Activated T-helper 1 cell treated with Interleukin-2 at 50 U/mL for 16 hours (primary cell): ENCODE measurements at regions not wholly inside any gene's neighbourhood (a gene's known extent, or its start where the extent isn't known, plus 50 kb on each side); places are given as distances from the start of the nearest gene placed in this dataset.
"Not testable (repeated sequence)": the region's sequence is repeated elsewhere in the genome, so short reads cannot be mapped to it uniquely, and the experiment has no call there.

ENCODE experiments used
- DNase-seq: peaks from one replicate; pipeline ENCODE4 v3.0.0-alpha.2; 2020; ENCODE audit warnings: low read depth

GRCh38 chr1:192418552-192419285 lies 101.9 kb downstream of the RGS21 start:
- DNase-seq = no peak

DNA sequence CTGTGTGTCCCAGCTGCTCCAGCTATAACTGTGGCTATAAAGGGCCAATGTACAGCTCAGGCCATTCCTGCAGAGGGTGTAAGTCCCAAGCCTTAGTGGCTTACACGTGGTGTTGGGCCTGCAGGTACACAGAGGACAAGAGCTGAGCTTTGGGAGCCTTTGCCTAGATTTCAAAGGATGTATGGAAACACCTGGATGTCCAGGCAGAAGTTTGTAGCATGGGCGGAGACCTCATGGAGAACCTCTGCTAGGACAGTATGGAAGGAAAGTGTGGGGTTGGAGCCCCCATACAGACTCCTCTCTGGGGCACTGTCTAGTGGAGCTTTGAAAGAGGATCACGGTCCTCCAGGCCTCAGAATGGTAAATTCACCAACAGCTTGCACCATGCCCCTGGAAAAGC lies 113.9 kb downstream of the RGS21 start:
- no peak for DNase-seq

DNA sequence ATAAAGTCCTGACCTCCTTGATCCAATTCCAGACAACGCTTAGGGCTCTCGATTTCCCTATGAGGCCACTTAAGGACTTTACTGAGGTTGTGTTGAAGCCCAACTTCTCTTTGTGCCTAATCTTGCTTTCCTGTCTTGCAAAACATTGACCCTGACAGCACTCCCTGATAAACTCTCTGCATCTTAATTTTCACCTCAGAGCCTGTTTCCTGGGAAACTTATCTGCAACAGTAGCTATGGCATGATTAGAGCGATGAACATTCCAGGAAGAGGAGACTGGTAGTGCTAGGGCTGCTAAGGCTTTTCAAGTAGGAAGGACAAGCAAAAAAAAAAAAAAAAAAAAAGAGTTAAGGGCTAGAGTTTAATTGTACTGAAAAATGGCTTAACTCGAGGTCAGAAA lies 118.9 kb downstream of the RGS21 start:
- DNase-seq = no peak

DNA sequence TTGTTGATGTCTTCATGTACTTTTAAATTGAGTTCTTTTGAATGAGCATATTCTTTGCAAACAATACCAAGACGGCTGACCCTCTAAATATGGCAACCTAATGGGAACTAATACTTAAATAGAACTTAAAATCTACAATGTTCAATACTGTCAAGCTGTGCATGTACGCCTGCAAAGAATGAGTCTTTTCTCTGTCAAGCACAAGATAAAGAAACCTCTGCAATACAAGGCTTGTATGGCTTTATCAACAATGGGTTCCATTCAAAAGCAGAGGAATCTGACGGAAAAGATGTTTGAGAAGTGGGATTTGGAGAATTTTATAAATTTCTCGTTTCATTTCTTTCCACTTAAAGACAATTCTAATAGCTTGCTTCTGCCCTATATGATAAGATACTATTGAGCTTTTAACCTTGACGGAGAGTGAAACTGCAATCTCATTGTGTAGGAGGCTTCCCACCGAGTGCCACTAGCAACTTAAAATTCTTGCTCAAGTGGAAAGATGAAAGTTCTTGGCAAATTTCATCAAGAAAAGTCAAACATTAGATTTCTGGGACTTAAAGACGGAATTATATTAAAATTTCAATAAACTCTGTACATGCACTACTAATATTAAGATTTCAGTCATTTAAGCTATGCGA lies 119.8 kb downstream of the RGS21 start:
- no peak for DNase-seq

DNA sequence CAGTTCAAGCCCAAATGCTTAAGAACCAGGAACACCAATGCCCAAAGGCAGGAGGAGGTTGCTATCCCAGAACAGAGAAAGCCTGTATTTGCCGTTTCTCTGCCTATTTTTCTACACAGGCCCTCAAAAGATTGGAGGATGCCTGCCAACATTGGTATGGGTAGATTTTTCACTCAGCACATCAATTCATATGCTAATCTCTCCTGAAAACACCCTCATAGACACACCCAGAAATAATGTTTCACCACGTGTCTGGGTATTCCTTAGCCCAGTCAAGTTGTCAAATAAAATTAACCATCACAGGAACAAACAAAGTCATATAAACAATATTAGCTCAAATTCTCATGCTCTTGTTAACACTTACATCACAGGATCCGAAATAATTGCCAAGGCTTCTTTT lies 121.9 kb downstream of the RGS21 start:
- no peak for DNase-seq

DNA sequence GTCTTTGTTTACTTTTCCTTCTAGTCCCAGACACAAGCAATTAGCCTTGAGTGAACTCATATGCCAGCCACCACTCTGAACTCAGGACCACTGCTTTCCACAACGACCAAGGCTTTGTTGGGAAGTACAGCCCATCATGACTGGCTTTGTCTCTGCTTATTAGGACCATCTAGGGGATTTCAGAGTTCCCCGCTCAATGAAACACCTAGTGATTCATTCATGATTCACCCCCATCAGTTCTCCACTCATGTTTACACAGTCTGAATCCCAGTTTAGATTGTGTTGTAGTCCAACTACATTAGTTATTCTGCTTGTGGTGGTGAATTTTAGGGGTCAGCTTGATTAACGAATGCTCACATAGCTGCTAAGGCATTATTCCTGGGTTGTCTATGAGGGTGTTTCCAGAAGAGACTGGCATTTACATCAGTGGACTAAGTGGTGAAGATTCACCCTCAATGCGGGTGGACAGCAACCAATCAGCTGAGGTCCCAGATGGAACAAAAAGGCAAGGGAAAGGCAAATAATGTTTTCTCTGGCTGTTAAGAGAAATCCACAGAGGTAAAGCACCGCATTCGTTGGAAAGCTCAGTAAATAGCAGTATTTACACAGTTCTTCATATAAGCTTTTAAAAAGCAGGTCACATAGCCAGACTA lies 122.7 kb downstream of the RGS21 start:
- no peak for DNase-seq

DNA sequence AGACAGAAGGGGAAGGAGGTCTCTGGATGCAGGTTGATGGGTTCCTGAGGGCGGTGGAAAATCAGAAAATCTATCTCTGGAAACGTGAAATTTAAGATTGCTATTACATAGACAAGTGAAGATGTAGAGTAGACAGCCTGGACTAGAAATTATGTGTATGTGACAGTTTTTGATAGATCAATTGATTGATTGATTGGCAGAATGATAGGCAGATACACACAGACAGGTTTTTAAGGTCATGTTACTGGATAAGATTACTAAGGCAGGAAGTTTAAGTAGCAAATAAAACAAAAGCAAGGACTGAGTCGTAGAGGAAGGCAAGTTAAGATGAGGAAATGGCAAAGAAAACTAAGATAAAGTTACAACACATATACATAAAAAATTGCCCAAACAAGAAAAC lies 124.7 kb downstream of the RGS21 start:
- DNase-seq = no peak

DNA sequence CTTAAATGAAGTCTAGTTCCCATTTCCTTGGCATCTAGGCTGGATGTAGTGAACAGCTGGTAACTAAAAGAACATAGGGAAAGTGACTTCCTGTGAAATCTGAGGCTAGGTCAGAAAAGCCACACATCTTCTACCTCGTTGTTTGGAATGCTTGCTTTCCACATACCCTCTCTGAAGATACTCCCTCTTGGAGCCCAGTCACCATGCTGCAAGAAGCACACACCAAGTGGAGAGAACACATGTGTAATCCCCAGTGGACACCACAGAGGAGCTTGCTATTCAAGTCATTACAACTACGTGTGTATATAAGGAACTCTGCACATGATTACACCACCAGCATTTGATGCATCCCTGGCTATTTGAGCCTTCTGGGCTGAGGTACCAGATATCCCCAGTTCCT lies 125.9 kb downstream of the RGS21 start:
- no peak for DNase-seq

GRCh38 chr1:192443616-192444015 lies 126.8 kb downstream of the RGS21 start:
- no peak for DNase-seq

DNA sequence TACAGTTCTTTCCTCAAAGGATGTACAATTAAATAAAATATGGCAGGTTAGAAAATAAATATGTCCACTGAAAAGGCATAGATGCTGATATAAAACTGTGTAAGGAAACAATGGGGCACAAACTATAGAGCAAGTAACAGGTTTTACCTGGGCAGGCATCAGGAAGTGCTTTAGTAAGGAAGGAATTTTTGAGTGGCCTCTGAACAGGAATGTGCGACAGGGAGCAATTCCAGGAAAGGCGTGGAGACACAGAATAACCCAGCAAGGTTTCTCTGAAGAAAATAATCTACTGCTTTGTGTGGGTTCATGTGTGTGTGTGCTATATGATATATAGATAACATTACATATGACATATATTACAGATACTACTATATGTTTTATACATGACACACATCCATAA lies 128.4 kb downstream of the RGS21 start:
- no peak for DNase-seq

GRCh38 chr1:192445839-192446489 lies 129.2 kb downstream of the RGS21 start:
- no peak for DNase-seq

DNA sequence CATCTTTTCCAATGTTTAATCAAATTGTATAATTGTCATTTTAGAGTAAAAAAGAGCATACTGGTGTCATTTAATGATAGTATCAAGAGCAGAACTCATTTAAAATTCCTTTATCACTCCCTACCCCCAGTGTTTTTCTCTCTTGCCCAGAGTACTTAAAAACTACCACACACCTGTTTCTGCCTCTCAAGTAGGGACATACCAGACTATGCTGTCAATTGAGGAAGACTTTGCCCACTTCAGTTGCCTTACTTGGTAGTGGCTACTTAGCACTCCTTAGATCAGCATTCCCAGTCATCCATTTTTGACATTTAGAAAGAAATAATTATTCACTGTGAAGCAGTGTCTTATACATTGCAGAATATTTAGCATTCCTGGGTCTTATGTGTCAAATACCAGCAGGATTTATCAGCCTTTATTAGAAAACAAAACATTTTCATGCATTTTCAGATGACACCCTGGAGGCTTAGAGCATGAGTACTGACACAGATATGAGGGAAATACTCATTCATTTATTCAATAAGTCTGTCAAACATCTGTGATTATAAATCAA lies 127.5 kb upstream of the RGS1 start:
- no peak for DNase-seq

DNA sequence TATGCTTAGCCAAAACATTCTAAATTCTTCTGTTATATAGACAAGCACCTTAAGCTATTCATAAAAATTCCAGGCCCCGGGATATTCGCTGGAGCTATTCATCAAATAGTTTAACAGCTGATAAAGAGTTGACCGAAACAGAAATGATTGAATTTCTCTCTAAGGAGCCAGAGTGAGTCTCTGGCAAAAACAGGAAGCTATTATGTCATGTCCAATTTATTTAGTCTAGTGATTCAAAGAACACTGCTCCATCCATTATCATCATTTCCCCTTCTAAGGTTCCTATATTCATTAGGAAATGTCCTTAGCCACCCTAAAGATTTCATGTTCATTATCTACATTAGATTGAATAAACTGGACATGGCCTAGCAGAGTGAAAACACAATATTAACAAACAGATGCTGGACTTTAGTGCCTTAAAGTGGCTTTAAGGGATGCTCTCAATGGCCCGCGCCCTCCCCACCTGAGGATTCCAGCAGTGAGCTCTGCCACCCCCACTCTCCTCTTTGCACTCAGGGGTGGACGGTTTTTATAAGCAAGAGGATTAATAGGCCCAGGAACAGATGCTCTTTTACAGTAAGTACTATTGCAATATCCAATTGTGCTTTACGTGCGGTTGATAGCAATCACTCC lies 122.1 kb upstream of the RGS1 start:
- no peak for DNase-seq

DNA sequence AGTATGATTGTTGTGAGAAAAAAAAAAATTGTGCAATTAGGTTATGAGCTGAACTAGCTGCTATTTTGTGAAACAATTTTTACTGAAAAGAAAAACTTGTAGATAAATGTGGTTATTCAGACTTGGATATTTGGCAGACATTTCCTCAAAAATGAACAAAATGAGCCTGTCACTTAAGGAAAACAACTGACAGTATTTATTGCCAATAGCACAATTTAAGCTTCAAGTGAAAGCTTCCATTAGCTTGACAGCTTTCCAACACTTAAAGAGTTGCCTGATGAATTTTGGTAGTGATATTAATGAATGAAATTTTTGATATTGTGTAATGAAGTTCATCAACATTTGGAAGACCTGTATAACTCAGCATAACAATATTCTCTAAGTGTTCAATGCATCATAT lies 116.1 kb upstream of the RGS1 start:
- no peak for DNase-seq

DNA sequence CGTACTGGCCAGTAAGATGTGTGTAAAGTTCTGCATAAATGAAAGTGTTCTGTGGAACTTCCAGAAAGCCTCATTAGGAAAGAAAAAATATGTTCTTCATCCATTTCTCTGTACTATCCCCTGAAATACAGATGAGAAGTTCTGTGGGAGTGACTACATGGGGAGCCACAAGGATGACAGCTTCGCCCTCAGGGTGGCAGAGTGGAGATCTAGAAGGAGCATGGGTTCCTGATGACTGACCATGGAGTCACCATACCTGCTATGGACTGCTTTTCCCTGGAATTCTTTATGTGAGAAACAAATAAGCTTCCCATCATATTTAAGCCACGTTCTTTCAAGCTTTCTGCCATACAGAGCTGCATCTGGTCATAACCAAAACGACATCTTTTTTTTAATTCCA lies 113.9 kb upstream of the RGS1 start:
- DNase-seq = no peak

DNA sequence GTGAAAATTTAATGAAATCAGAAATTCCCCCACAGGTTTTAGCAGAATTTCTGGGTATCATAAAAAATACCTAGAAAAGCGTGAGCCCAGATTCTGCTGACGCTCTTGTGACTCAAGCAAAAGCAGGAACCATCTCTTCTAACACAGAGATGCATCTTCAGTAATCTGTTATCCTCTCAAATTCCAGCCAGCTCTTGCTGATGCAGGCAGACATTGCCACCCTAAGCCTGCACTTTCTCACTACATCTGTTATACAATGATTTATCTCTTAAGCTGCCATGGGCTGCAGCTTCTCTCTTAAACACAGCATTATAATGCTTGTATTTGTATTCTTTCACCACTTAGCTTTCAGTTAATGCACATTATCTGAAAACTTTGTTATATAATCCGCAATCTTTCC lies 113.0 kb upstream of the RGS1 start:
- DNase-seq = no peak

GRCh38 chr1:192463661-192464060 lies 111.9 kb upstream of the RGS1 start:
- DNase-seq = no peak

GRCh38 chr1:192465221-192465620 lies 110.4 kb upstream of the RGS1 start:
- DNase-seq = not testable (repeated sequence)

- no peak for DNase-seq
These were observed 101.4 kb upstream of the RGS1 start for GRCh38 chr1:192474080-192474683.

GRCh38 chr1:192475329-192475728 lies 100.2 kb upstream of the RGS1 start:
- DNase-seq = no peak

DNA sequence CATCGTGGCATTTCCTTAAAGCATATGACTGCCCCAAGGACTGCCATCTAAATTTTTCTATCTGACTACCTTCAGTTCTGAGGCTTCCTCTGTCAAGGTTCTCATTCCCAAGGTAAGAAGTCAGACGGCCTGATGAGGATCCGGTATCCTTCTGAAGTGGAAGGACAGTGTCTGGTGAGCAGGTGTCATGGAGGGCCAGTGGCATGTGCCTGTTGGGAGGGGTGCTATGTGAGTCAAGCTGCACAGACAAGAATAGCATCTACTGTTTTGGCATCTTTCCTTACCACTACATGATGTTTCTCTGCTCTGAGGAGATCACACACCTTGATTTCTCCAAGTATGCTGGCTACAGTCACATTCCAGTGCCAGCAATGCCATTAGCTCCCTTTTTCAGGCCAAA lies 99.6 kb upstream of the RGS1 start:
- no peak for DNase-seq

DNA sequence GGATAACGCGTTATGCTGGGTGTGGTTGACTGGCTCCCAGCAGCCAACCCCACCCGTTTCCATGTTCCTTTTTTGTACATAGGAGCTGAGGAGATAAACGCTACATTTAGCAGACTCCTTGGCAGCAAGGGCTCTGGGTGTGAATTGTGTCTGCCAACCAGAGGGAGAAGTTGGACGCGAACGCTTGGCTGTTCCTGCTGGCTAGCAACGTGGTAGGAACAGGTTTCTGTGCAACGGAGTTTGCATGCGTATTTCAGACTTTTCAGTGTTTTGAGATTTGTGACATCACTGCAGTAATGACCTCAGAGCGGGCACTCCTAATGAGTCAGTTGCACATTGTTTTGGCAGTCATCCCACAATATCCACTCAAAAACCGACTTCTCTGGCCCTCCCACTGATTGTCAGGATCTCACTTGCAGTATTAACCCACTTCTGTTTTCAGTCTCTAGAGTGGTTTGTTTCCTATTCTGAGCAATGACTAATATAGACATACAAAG lies 98.7 kb upstream of the RGS1 start:
- DNase-seq = no peak
